Liver (tissue), 8 donors: ENCODE measurements at regions not wholly inside any gene's neighbourhood (a gene's known extent, or its start where the extent isn't known, plus 50 kb on each side); places are given as distances from the start of the nearest gene placed in this dataset.

Experiments used
- DNase-seq: peaks from one replicate; pipeline ENCODE4 v3.0.0-alpha.2; 2017; ENCODE audit warnings: low spot score
- H3K27ac ChIP-seq, 2 donors: one replicate each; pipeline ENCODE4 v1.7.0; 2013; ENCODE audit warnings: inconsistent platforms in 2 of 2, low read length in 2 of 2, control low read depth in 1 of 2, low read depth in 1 of 2, mild to moderate bottlenecking in 1 of 2
- H3K27me3 ChIP-seq, 4 donors: one replicate each; pipeline versions ENCODE4 v1.6.1 to v1.7.0; 2013; ENCODE audit warnings: low read length in 3 of 4, inconsistent platforms in 1 of 4, mild to moderate bottlenecking in 1 of 4, moderate library complexity in 1 of 4; ENCODE audit not compliant: control insufficient read depth in 4 of 4, insufficient read depth in 4 of 4
- H3K36me3 ChIP-seq, 4 donors: one replicate each; pipeline versions ENCODE4 v1.6.1 to v1.7.0; 2013; ENCODE audit warnings: low read length in 3 of 4, mild to moderate bottlenecking in 3 of 4, low read depth in 1 of 4, moderate library complexity in 1 of 4; ENCODE audit not compliant: control insufficient read depth in 4 of 4, insufficient read depth in 3 of 4
- H3K4me1 ChIP-seq, 4 donors: one replicate each; pipeline versions ENCODE4 v1.6.1 to v1.7.0; 2013; ENCODE audit warnings: low read length in 3 of 4, mild to moderate bottlenecking in 3 of 4, moderate library complexity in 1 of 4; ENCODE audit not compliant: control insufficient read depth in 4 of 4, insufficient read depth in 4 of 4
- H3K4me3 ChIP-seq, 3 donors: one replicate each; pipeline versions ENCODE4 v1.6.1 to v1.7.0; 2013; ENCODE audit warnings: low read length in 3 of 3, control low read depth in 1 of 3, low read depth in 1 of 3, mild to moderate bottlenecking in 1 of 3
- H3K9ac ChIP-seq, 2 donors: one replicate each; pipeline ENCODE4 v1.7.0; 2013; ENCODE audit warnings: low read length in 2 of 2, mild to moderate bottlenecking in 2 of 2, moderate library complexity in 2 of 2, control low read depth in 1 of 2, low read depth in 1 of 2
- H3K9me3 ChIP-seq, 4 donors: one replicate each; pipeline versions ENCODE4 v1.6.1 to v1.7.0; 2013; ENCODE audit warnings: low read length in 3 of 4; ENCODE audit not compliant: control insufficient read depth in 4 of 4
- CTCF ChIP-seq: fragments of 150-350 bp; IDR thresholded peaks from 2 replicates; pipeline ENCODE4 v1.5.1; 2017; ENCODE audit warnings: improper control_type of control experiment, low read depth, low read length; ENCODE audit not compliant: missing input control
- EGR1 ChIP-seq, 2 donors: IDR thresholded peaks; 2 replicates each; pipeline ENCODE4 v1.6.1; 2016 to 2018; ENCODE audit warnings: antibody characterized with exemption in 2 of 2, low read depth in 2 of 2
- FOXA2 ChIP-seq: IDR thresholded peaks from 2 replicates; pipeline ENCODE4 v1.6.1; 2016; ENCODE audit warnings: antibody characterized with exemption
- HNF4G ChIP-seq: IDR thresholded peaks from 2 replicates; pipeline ENCODE4 v1.6.1; 2016; ENCODE audit warnings: antibody characterized with exemption
- JUND ChIP-seq, 2 donors: IDR thresholded peaks; 2 replicates each; pipeline ENCODE4 v1.6.1; 2016; ENCODE audit warnings: antibody characterized with exemption in 2 of 2
- NR2F2 ChIP-seq: IDR thresholded peaks from 2 replicates; pipeline ENCODE4 v1.6.1; 2016; ENCODE audit warnings: antibody characterized with exemption
- REST ChIP-seq: IDR thresholded peaks from 2 replicates; pipeline ENCODE4 v1.6.1; 2016; ENCODE audit warnings: antibody characterized with exemption, mild to moderate bottlenecking
- RXRA ChIP-seq, 2 donors: IDR thresholded peaks; 2 replicates each; pipeline ENCODE4 v1.6.1; 2017 to 2018; ENCODE audit warnings: antibody characterized with exemption in 2 of 2, mild to moderate bottlenecking in 1 of 2
- TAF1 ChIP-seq: conservative IDR thresholded peaks from 2 replicates; pipeline ENCODE4 v1.6.1; 2016; ENCODE audit warnings: antibody characterized with exemption, mild to moderate bottlenecking
- YY1 ChIP-seq: IDR thresholded peaks from 2 replicates; pipeline ENCODE4 v1.6.1; 2016; ENCODE audit warnings: antibody characterized with exemption, mild to moderate bottlenecking
- WGBS: extraction: QIAGEN DNeasy Blood & Tissue Kit; methylation state at CpG from one replicate; pipeline ENCODE4 v1.1.7; 2013; 5-methylcytosine and 5-hydroxymethylcytosine counted together
- donor health status: healthy.
- donor health status: healthy.
- donor health status: healthy.
- donor health status: healthy.
- donor health status: healthy.

GRCh38 chr3:127383656-127384179 is 95.9 kb upstream of the PRR20G start:
- TF ChIP-seq JUND (IDR thresholded peaks at IDR 0.05) (no peak), TAF1 (no peak), FOXA2 (no peak), EGR1 (IDR thresholded peaks at IDR 0.05; ENCODE audit: low read depth in 2 of 2) (no peak), HNF4G (no peak), RXRA (IDR thresholded peaks at IDR 0.05) (no peak), NR2F2 (no peak), REST (no peak)
- 51% methylated on average over 10 of the region's 10 CpGs for WGBS
- DNase-seq, result no peak
- no peak overlapping the region for H3K9ac ChIP-seq
- H3K4me3 ChIP-seq, result no peak overlapping the region
- H3K27me3 ChIP-seq, result peaks cover 0 to 7% (median 0%) of the 10 kb centered on the region in 4 donors
- no peaks in the 10 kb centered on the region for H3K4me1 ChIP-seq
- no peak overlapping the region for H3K27ac ChIP-seq
- H3K9me3 ChIP-seq, result peaks cover 0 to 20% (median 9%) of the 10 kb centered on the region in 4 donors
- no peaks in the 10 kb centered on the region for H3K36me3 ChIP-seq

- Histone ChIP-seq H3K4me3 (no peak overlapping the region), H3K9ac (no peak overlapping the region), H3K9me3 (peaks cover 0 to 20% (median 5%) of the 10 kb centered on the region in 4 donors), H3K36me3 (no peaks in the 10 kb centered on the region), H3K27me3 (peaks cover 0 to 3% (median 0%) of the 10 kb centered on the region in 4 donors), H3K4me1 (no peaks in the 10 kb centered on the region), H3K27ac (no peak overlapping the region)
- DNase-seq, result no peak
- 81% methylated on average over 11 of the region's 11 CpGs for WGBS
- TF ChIP-seq JUND (IDR thresholded peaks at IDR 0.05) (no peak), REST (no peak), CTCF (no peak), YY1 (no peak)
These were observed 90.2 kb upstream of the PRR20G start for GRCh38 chr3:127377801-127378655.
